Colonic mucosa (tissue), 4 donors: ENCODE measurements at regions not wholly inside any gene's neighbourhood (a gene's known extent, or its start where the extent isn't known, plus 50 kb on each side); places are given as distances from the start of the nearest gene placed in this dataset.

Experiments used
- DNase-seq: peaks from one replicate; pipeline ENCODE4 v3.0.0-alpha.2; 2020
- H3K27ac ChIP-seq: fragments of 200-600 bp; one replicate; pipeline ENCODE4 v1.8.0; 2021
- H3K27me3 ChIP-seq: fragments of 200-600 bp; one replicate; pipeline ENCODE4 v1.8.0; 2021
- H3K36me3 ChIP-seq: fragments of 200-600 bp; one replicate; pipeline ENCODE4 v1.8.0; 2021
- H3K4me1 ChIP-seq: fragments of 200-600 bp; one replicate; pipeline ENCODE4 v1.8.0; 2021; ENCODE audit warnings: mild to moderate bottlenecking
- H3K4me3 ChIP-seq: fragments of 200-600 bp; one replicate; pipeline ENCODE4 v1.8.0; 2021
- H3K9ac ChIP-seq, 2 donors: one replicate each; pipeline ENCODE4 v1.7.0; 2013; ENCODE audit warnings: control low read depth in 2 of 2, low read depth in 2 of 2, low read length in 2 of 2
- H3K9me3 ChIP-seq: fragments of 200-600 bp; one replicate; pipeline ENCODE4 v1.8.0; 2021
- CTCF ChIP-seq: fragments of 200-600 bp; IDR thresholded peaks from one replicate; pipeline ENCODE4 v1.8.0; 2022; ENCODE audit warnings: antibody characterized with exemption, mild to moderate bottlenecking
- intact Hi-C: fragments of 100-400 bp; cut with DNase I; formaldehyde crosslinking; loops from one replicate; pipeline ENCODE4 v1.14.1; 2022
- donor health status: healthy.
- donor health status: DM: no; HTN: no; CAD: no.
- donor health status: DM: no; HTN: no; CAD: no.

- H3K4me3 ChIP-seq = no peak overlapping the region
Measured at GRCh38 chr15:53400986-53401385, 358.5 kb downstream of the WDR72 start.

GRCh38 chr15:53397041-53397616 lies 362.3 kb downstream of the WDR72 start:
- no peak for TF ChIP-seq CTCF
- intact Hi-C loops = no loop called here
- no peak for DNase-seq

More at GRCh38 chr15:53400986-53401385, 358.5 kb downstream of the WDR72 start:
- H3K36me3 ChIP-seq = no peaks in the 10 kb centered on the region
- H3K4me1 ChIP-seq = no peaks in the 10 kb centered on the region
- no peak for DNase-seq
- no peak for TF ChIP-seq CTCF
- H3K9me3 ChIP-seq = no peaks in the 10 kb centered on the region
- no peaks in the 10 kb centered on the region for H3K27me3 ChIP-seq
- intact Hi-C loops = no loop called here
- H3K9ac ChIP-seq = no peak overlapping the region
- H3K27ac ChIP-seq = no peak overlapping the region

GRCh38 chr15:53395871-53396270 lies 363.6 kb downstream of the WDR72 start:
- H3K9me3 ChIP-seq = no peaks in the 10 kb centered on the region
- H3K27me3 ChIP-seq = no peaks in the 10 kb centered on the region
- no peak overlapping the region for H3K27ac ChIP-seq
- DNase-seq = no peak
- no peak overlapping the region for H3K9ac ChIP-seq
- intact Hi-C loops = no loop called here
- H3K4me1 ChIP-seq = no peaks in the 10 kb centered on the region
- H3K36me3 ChIP-seq = no peaks in the 10 kb centered on the region
- no peak for TF ChIP-seq CTCF
- no peak overlapping the region for H3K4me3 ChIP-seq

More at GRCh38 chr15:53397041-53397616, 362.3 kb downstream of the WDR72 start:
- no peaks in the 10 kb centered on the region for H3K4me1 ChIP-seq
- H3K27me3 ChIP-seq = no peaks in the 10 kb centered on the region
- H3K9ac ChIP-seq = no peak overlapping the region
- no peaks in the 10 kb centered on the region for H3K36me3 ChIP-seq
- no peak overlapping the region for H3K4me3 ChIP-seq
- no peak overlapping the region for H3K27ac ChIP-seq
- H3K9me3 ChIP-seq = no peaks in the 10 kb centered on the region

- H3K4me1 ChIP-seq = no peaks in the 10 kb centered on the region
- H3K27ac ChIP-seq = no peak overlapping the region
- TF ChIP-seq CTCF = no peak
- no peaks in the 10 kb centered on the region for H3K36me3 ChIP-seq
- no peak overlapping the region for H3K9ac ChIP-seq
- no peak overlapping the region for H3K4me3 ChIP-seq
- DNase-seq = no peak
- no peaks in the 10 kb centered on the region for H3K9me3 ChIP-seq
- no peaks in the 10 kb centered on the region for H3K27me3 ChIP-seq
- intact Hi-C loops = no loop called here
Measured at GRCh38 chr15:53390549-53390948, 368.9 kb downstream of the WDR72 start.

GRCh38 chr15:53389271-53390037 lies 370.0 kb downstream of the WDR72 start:
- H3K27ac ChIP-seq = no peak overlapping the region
- H3K36me3 ChIP-seq = no peaks in the 10 kb centered on the region
- H3K9me3 ChIP-seq = no peaks in the 10 kb centered on the region
- H3K4me3 ChIP-seq = no peak overlapping the region
- no peaks in the 10 kb centered on the region for H3K4me1 ChIP-seq
- H3K9ac ChIP-seq = no peak overlapping the region
- DNase-seq = no peak
- TF ChIP-seq CTCF = no peak
- H3K27me3 ChIP-seq = no peaks in the 10 kb centered on the region
- intact Hi-C loops = loop anchor here (5.0 to 10.0 kb wide), 2 partner anchors 45 to 198 kb away; no protein-coding TSS in a partner anchor
